ENCODE measurements at regions not wholly inside any gene's neighbourhood (a gene's known extent, or its start where the extent isn't known, plus 50 kb on each side); places are given as distances from the start of the nearest gene placed in this dataset.

- Histone ChIP-seq H3K27ac (ENCODE audit: low read depth in 1 of 2, low read length in 2 of 2) (no peak overlapping the region), H3K27me3 (ENCODE audit: control insufficient read depth in 2 of 2, insufficient read depth in 2 of 2, low read length in 2 of 2) (no peaks in the 10 kb centered on the region), H3K9me3 (replicated peaks in 1 of 2; ENCODE audit: control insufficient read depth in 1 of 2, insufficient read depth in 1 of 2, low read length in 2 of 2) (no peaks in the 10 kb centered on the region), H3K4me2 (replicated peaks; ENCODE audit: extremely low read depth, low read length, poor library complexity, severe bottlenecking) (no peak overlapping the region), H3K79me2 (ENCODE audit: insufficient read depth, low read length) (no peaks in the 10 kb centered on the region), H2AFZ (ENCODE audit: insufficient read depth, low read depth, low read length, poor library complexity, severe bottlenecking) (no peak overlapping the region), H3K4me3 (replicated peaks in 1 of 3; ENCODE audit: low read depth in 2 of 3, low read length in 3 of 3) (no peak overlapping the region), H4K20me1 (ENCODE audit: insufficient read depth, low read length) (no peaks in the 10 kb centered on the region), H3K9ac (ENCODE audit: insufficient read depth, low read length, poor library complexity, severe bottlenecking) (no peak overlapping the region), H3K36me3 (replicated peaks in 1 of 2; ENCODE audit: control insufficient read depth in 1 of 2, insufficient read depth in 2 of 2, low read length in 2 of 2) (no peaks in the 10 kb centered on the region), H3K4me1 (ENCODE audit: control insufficient read depth in 1 of 2, insufficient read depth in 2 of 2, low read length in 2 of 2) (peaks cover 0 to 3% of the 10 kb centered on the region in 2 donors)
- WGBS (ENCODE audit: insufficient coverage): no CpG with 5 or more reads among the region's 1 CpG
- Mint-ChIP-seq H3K27me3 (ENCODE audit: low read depth in 3 of 3) (no peaks in the 10 kb centered on the region), H3K4me3 (no peak overlapping the region), H3K36me3 (no peaks in the 10 kb centered on the region), H3K4me1 (peaks cover 3% of the 10 kb centered on the region), H3K9me3 (peaks cover 2 to 9% (median 3%) of the 10 kb centered on the region in 7 donors), H3K27ac (no peak overlapping the region)
- intact Hi-C loops (cut with micrococcal nuclease): no loop called here
- TF ChIP-seq CTCF (IDR thresholded peaks at IDR 0.05): no peak
- DNase-seq: no peak
Measured at GRCh38 chr3:29168696-29169095, 112.2 kb upstream of the RBMS3 start.

- Histone ChIP-seq H2AFZ (ENCODE audit: insufficient read depth, low read depth, low read length, poor library complexity, severe bottlenecking) (no peak overlapping the region), H3K4me1 (ENCODE audit: control insufficient read depth in 1 of 2, insufficient read depth in 2 of 2, low read length in 2 of 2) (peaks cover 0 to 3% of the 10 kb centered on the region in 2 donors), H3K36me3 (replicated peaks in 1 of 2; ENCODE audit: control insufficient read depth in 1 of 2, insufficient read depth in 2 of 2, low read length in 2 of 2) (no peaks in the 10 kb centered on the region), H3K4me2 (replicated peaks; ENCODE audit: extremely low read depth, low read length, poor library complexity, severe bottlenecking) (no peak overlapping the region), H3K79me2 (ENCODE audit: insufficient read depth, low read length) (no peaks in the 10 kb centered on the region), H3K27ac (ENCODE audit: low read depth in 1 of 2, low read length in 2 of 2) (no peak overlapping the region), H3K9me3 (replicated peaks in 1 of 2; ENCODE audit: control insufficient read depth in 1 of 2, insufficient read depth in 1 of 2, low read length in 2 of 2) (no peaks in the 10 kb centered on the region), H4K20me1 (ENCODE audit: insufficient read depth, low read length) (no peaks in the 10 kb centered on the region), H3K9ac (ENCODE audit: insufficient read depth, low read length, poor library complexity, severe bottlenecking) (no peak overlapping the region), H3K4me3 (replicated peaks in 1 of 3; ENCODE audit: low read depth in 2 of 3, low read length in 3 of 3) (no peak overlapping the region), H3K27me3 (ENCODE audit: control insufficient read depth in 2 of 2, insufficient read depth in 2 of 2, low read length in 2 of 2) (no peaks in the 10 kb centered on the region)
- intact Hi-C loops (cut with micrococcal nuclease): no loop called here
- Mint-ChIP-seq H3K36me3 (no peaks in the 10 kb centered on the region), H3K4me3 (no peak overlapping the region), H3K4me1 (peaks cover 3% of the 10 kb centered on the region), H3K9me3 (peaks cover 2 to 9% (median 3%) of the 10 kb centered on the region in 7 donors), H3K27me3 (ENCODE audit: low read depth in 3 of 3) (no peaks in the 10 kb centered on the region), H3K27ac (no peak overlapping the region)
- TF ChIP-seq CTCF (IDR thresholded peaks at IDR 0.05): no peak
- WGBS (ENCODE audit: insufficient coverage): no CpG with 5 or more reads among the region's 3 CpGs
- DNase-seq: no peak
Measured at GRCh38 chr3:29169451-29169850, 111.4 kb upstream of the RBMS3 start.

Data from CD14-positive monocyte (primary cell).